ENCODE measurements at regions not wholly inside any gene's neighbourhood (a gene's known extent, or its start where the extent isn't known, plus 50 kb on each side); places are given as distances from the start of the nearest gene placed in this dataset.

DNA sequence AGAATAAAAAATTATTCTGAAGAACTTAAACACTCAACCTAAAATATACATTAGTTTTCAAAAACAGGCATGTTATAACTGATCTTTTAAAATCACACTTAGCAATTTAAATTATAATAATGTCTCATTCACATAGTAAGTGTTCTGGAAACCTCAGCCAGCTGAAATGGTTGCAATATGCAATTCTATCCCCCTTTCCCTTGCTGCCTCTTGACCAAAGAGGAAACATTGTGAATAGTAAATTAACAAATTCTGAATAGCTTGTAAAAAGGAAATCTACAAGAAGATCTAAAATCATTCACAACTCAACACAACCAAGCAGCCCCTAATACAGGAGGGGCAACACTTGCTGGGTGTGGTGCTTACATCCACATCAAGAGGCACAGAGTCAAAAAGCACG is 431.9 kb downstream of the BCAT1 start:
- Histone ChIP-seq H3K27me3 (ENCODE audit: insufficient read depth, low read length) (no peaks in the 10 kb centered on the region), H4K20me1 (ENCODE audit: insufficient read depth, low read length) (no peaks in the 10 kb centered on the region), H3K9me2 (ENCODE audit: low read depth, low read length) (no peaks in the 10 kb centered on the region), H2AFZ (ENCODE audit: low read length) (no peak overlapping the region), H3K4me3 (ENCODE audit: low read depth, low read length, poor library complexity, severe bottlenecking) (no peak overlapping the region), H3F3A (ENCODE audit: insufficient read depth, low read length) (no peaks in the 10 kb centered on the region), H3K9me3 (ENCODE audit: low read length) (no peaks in the 10 kb centered on the region), H3K4me1 (ENCODE audit: insufficient read depth, low read length, severe bottlenecking) (no peaks in the 10 kb centered on the region), H3K9ac (ENCODE audit: low read length) (no peak overlapping the region), H3K27ac (ENCODE audit: low read depth, low read length, poor library complexity, severe bottlenecking) (no peak overlapping the region), H3K79me2 (ENCODE audit: insufficient read depth, low read length) (no peaks in the 10 kb centered on the region), H3K4me2 (ENCODE audit: low read length) (no peak overlapping the region), H3K36me3 (ENCODE audit: insufficient read depth, low read length) (no peaks in the 10 kb centered on the region)
- TF ChIP-seq, protein P1, sequence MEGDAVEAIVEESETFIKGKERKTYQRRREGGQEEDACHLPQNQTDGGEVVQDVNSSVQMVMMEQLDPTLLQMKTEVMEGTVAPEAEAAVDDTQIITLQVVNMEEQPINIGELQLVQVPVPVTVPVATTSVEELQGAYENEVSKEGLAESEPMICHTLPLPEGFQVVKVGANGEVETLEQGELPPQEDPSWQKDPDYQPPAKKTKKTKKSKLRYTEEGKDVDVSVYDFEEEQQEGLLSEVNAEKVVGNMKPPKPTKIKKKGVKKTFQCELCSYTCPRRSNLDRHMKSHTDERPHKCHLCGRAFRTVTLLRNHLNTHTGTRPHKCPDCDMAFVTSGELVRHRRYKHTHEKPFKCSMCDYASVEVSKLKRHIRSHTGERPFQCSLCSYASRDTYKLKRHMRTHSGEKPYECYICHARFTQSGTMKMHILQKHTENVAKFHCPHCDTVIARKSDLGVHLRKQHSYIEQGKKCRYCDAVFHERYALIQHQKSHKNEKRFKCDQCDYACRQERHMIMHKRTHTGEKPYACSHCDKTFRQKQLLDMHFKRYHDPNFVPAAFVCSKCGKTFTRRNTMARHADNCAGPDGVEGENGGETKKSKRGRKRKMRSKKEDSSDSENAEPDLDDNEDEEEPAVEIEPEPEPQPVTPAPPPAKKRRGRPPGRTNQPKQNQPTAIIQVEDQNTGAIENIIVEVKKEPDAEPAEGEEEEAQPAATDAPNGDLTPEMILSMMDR (IDR thresholded peaks at IDR 0.05; ENCODE audit: low read length): no peak
- no peak for TF ChIP-seq EZH2 (IDR thresholded peaks at IDR 0.05; ENCODE audit: borderline replicate concordance, low read length)

- TF ChIP-seq, protein P1 (IDR thresholded peaks at IDR 0.05; ENCODE audit: low read length): no peak
- no peak for TF ChIP-seq EZH2 (IDR thresholded peaks at IDR 0.05; ENCODE audit: borderline replicate concordance, low read length)
- no peak overlapping the region for H3K4me3 ChIP-seq (ENCODE audit: low read depth, low read length, poor library complexity, severe bottlenecking)
- H4K20me1 ChIP-seq (ENCODE audit: insufficient read depth, low read length): no peaks in the 10 kb centered on the region
- no peak overlapping the region for H2AFZ ChIP-seq (ENCODE audit: low read length)
- H3F3A ChIP-seq (ENCODE audit: insufficient read depth, low read length): no peaks in the 10 kb centered on the region
- no peak overlapping the region for H3K4me2 ChIP-seq (ENCODE audit: low read length)
- H3K36me3 ChIP-seq (ENCODE audit: insufficient read depth, low read length): no peaks in the 10 kb centered on the region
- H3K27ac ChIP-seq (ENCODE audit: low read depth, low read length, poor library complexity, severe bottlenecking): no peak overlapping the region
- no peaks in the 10 kb centered on the region for H3K9me3 ChIP-seq (ENCODE audit: low read length)
- no peaks in the 10 kb centered on the region for H3K9me2 ChIP-seq (ENCODE audit: low read depth, low read length)
- H3K27me3 ChIP-seq (ENCODE audit: insufficient read depth, low read length): no peaks in the 10 kb centered on the region
- no peaks in the 10 kb centered on the region for H3K79me2 ChIP-seq (ENCODE audit: insufficient read depth, low read length)
- no peak overlapping the region for H3K9ac ChIP-seq (ENCODE audit: low read length)
- no peaks in the 10 kb centered on the region for H3K4me1 ChIP-seq (ENCODE audit: insufficient read depth, low read length, severe bottlenecking)
Measured at GRCh38 chr12:24510581-24511125, 438.2 kb downstream of the BCAT1 start.

- H3K27me3 ChIP-seq (ENCODE audit: insufficient read depth, low read length): no peaks in the 10 kb centered on the region
- no peak for TF ChIP-seq EZH2 (IDR thresholded peaks at IDR 0.05; ENCODE audit: borderline replicate concordance, low read length)
- TF ChIP-seq, protein P1 (IDR thresholded peaks at IDR 0.05; ENCODE audit: low read length): no peak
- H3K4me1 ChIP-seq (ENCODE audit: insufficient read depth, low read length, severe bottlenecking): no peaks in the 10 kb centered on the region
- H3K27ac ChIP-seq (ENCODE audit: low read depth, low read length, poor library complexity, severe bottlenecking): no peak overlapping the region
- no peaks in the 10 kb centered on the region for H3K9me3 ChIP-seq (ENCODE audit: low read length)
- H4K20me1 ChIP-seq (ENCODE audit: insufficient read depth, low read length): no peaks in the 10 kb centered on the region
- H3F3A ChIP-seq (ENCODE audit: insufficient read depth, low read length): no peaks in the 10 kb centered on the region
- H3K79me2 ChIP-seq (ENCODE audit: insufficient read depth, low read length): no peaks in the 10 kb centered on the region
- H3K4me3 ChIP-seq (ENCODE audit: low read depth, low read length, poor library complexity, severe bottlenecking): no peak overlapping the region
- no peaks in the 10 kb centered on the region for H3K36me3 ChIP-seq (ENCODE audit: insufficient read depth, low read length)
- no peak overlapping the region for H3K4me2 ChIP-seq (ENCODE audit: low read length)
- no peak overlapping the region for H2AFZ ChIP-seq (ENCODE audit: low read length)
- H3K9ac ChIP-seq (ENCODE audit: low read length): no peak overlapping the region
- no peaks in the 10 kb centered on the region for H3K9me2 ChIP-seq (ENCODE audit: low read depth, low read length)
Measured at GRCh38 chr12:24507827-24508226, 441.1 kb downstream of the BCAT1 start.
